Tibial nerve (tissue), 3 donors: ENCODE measurements at regions not wholly inside any gene's neighbourhood (a gene's known extent, or its start where the extent isn't known, plus 50 kb on each side); places are given as distances from the start of the nearest gene placed in this dataset.

Experiments used
- POLR2A ChIP-seq, 2 donors: fragments of 450-650 bp; IDR thresholded peaks; one replicate each; pipeline ENCODE4 v1.6.1; 2017; ENCODE audit warnings: antibody characterized with exemption in 2 of 2, mild to moderate bottlenecking in 2 of 2, moderate library complexity in 2 of 2
- TF ChIP-seq, protein P1 (sequence below), 5 experiments: fragments of 200-600 bp in 3 of 5; fragments of 450-650 bp in 2 of 5; sonication (generic) in 3 of 5; IDR thresholded peaks; one replicate each; pipeline ENCODE4 v1.5.1; 2016 to 2019; ENCODE audit warnings: antibody characterized with exemption in 5 of 5, mild to moderate bottlenecking in 3 of 5, moderate library complexity in 2 of 5

DNA sequence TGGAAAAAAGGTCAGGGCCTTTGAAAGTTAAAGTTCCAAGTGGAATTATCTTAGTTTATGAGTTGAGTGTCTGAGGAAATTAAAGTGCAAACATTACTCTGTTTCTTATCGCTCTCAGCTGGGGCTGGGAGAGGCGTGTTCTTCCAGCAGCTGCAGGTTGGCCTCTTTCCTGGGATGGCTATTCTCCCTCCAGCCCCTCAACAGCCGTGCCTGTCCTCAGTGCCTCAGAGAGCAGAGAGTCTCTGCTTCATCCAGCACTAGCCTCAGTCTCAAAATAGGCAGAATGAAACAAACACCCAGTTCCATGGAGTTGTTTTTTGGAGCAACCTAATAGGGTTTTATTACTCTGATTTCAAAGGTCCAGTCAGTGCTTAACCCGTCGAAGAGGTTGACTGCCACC lies 298.1 kb downstream of the GALR1 start:
- TF ChIP-seq, protein P1, sequence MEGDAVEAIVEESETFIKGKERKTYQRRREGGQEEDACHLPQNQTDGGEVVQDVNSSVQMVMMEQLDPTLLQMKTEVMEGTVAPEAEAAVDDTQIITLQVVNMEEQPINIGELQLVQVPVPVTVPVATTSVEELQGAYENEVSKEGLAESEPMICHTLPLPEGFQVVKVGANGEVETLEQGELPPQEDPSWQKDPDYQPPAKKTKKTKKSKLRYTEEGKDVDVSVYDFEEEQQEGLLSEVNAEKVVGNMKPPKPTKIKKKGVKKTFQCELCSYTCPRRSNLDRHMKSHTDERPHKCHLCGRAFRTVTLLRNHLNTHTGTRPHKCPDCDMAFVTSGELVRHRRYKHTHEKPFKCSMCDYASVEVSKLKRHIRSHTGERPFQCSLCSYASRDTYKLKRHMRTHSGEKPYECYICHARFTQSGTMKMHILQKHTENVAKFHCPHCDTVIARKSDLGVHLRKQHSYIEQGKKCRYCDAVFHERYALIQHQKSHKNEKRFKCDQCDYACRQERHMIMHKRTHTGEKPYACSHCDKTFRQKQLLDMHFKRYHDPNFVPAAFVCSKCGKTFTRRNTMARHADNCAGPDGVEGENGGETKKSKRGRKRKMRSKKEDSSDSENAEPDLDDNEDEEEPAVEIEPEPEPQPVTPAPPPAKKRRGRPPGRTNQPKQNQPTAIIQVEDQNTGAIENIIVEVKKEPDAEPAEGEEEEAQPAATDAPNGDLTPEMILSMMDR (IDR thresholded peaks at IDR 0.05): no peak
- TF ChIP-seq POLR2A (IDR thresholded peaks at IDR 0.05): no peak
